HepG2 (cell line): ENCODE measurements at regions not wholly inside any gene's neighbourhood (a gene's known extent, or its start where the extent isn't known, plus 50 kb on each side); places are given as distances from the start of the nearest gene placed in this dataset.

Source experiments
- ATAC-seq: fragments of 200-7000 bp; cut with Tn5 transposase; 3 replicates; pipeline ENCODE4 v1.9.1; 2020; ENCODE audit warnings: mild to moderate bottlenecking, moderate library complexity
- BruUV-seq: library from RNA; stranded (reverse); fragments of 400-500 nt; replicated peaks from 2 replicates; lab custom pipeline; 2021; lab: Mats Ljungman, UMichigan
- CTCF ChIA-PET: fragments of 300-600 bp; formaldehyde crosslinking; extraction: SDS; loops from one replicate; lab custom pipeline; 2021; ENCODE audit warnings: low total read pairs, inconsistent platforms, low intra/inter-chr PET ratio; lab: Yijun Ruan, JAX
- POLR2A ChIA-PET: fragments of 350-600 bp; sonication (Branson Sonifier 250); formaldehyde crosslinking; loops from one replicate; lab custom pipeline; 2020; ENCODE audit warnings: antibody characterized with exemption, inconsistent platforms; lab: Yijun Ruan, JAX
- DNase-seq: peaks from one replicate; pipeline ENCODE4 v3.0.0-alpha.2; 2015; ENCODE audit warnings: low spot score
- FAIRE-seq: peaks from 3 replicates; lab custom pipeline; 2011; peaks lifted over from hg19 to GRCh38; lab: Jason Lieb, UNC
- H2AFZ ChIP-seq: one replicate; pipeline ENCODE4 v1.6.1; 2011; ENCODE audit warnings: low read length, inconsistent platforms
- H3K27ac ChIP-seq: fragments of 300-600 bp; 3 replicates; pipeline ENCODE4 v1.8.0; 2011; ENCODE audit warnings: mixed run types, mild to moderate bottlenecking, mixed read lengths, low read length, inconsistent platforms; ENCODE audit not compliant: insufficient read depth; ENCODE audit errors: extremely low read length
- H3K27me3 ChIP-seq, 2 experiments: fragments of 200-600 bp in 1 of 2; 2 replicates in 1 of 2; 3 replicates in 1 of 2; pipeline versions ENCODE4 v1.6.0 to v1.8.0; 2011; ENCODE audit warnings: low read length in 2 of 2, mild to moderate bottlenecking in 2 of 2, moderate library complexity in 2 of 2, inconsistent platforms in 1 of 2; ENCODE audit not compliant: insufficient read depth in 2 of 2, control insufficient read depth in 1 of 2
- H3K36me3 ChIP-seq, 2 experiments: fragments of 200-600 bp in 1 of 2; replicated peaks in 1 of 2; 2 replicates in 1 of 2; 3 replicates in 1 of 2; pipeline versions ENCODE4 v1.5.1 to v1.8.0; 2011; ENCODE audit warnings: low read length in 2 of 2, inconsistent platforms in 1 of 2; ENCODE audit not compliant: insufficient read depth in 2 of 2, control insufficient read depth in 1 of 2
- H3K4me1 ChIP-seq: 2 replicates; pipeline ENCODE4 v1.5.1; 2012; ENCODE audit warnings: low read length, inconsistent platforms; ENCODE audit not compliant: insufficient read depth
- H3K4me2 ChIP-seq: 2 replicates; pipeline ENCODE4 v1.6.0; 2011; ENCODE audit warnings: low read depth, low read length, inconsistent platforms
- H3K4me3 ChIP-seq, 3 experiments: fragments of 200-600 bp in 1 of 3; sonication (generic), shearing (Covaris generic) in 1 of 3; replicated peaks in 1 of 3; 2 replicates each; pipeline ENCODE4 v1.5.1; 2011 to 2016; ENCODE audit warnings: low read length in 3 of 3, inconsistent platforms in 2 of 3, low read depth in 2 of 3, mild to moderate bottlenecking in 2 of 3, control low read depth in 1 of 3, mixed read lengths in 1 of 3; ENCODE audit not compliant: insufficient read depth in 1 of 3
- H3K79me2 ChIP-seq: one replicate; pipeline ENCODE4 v1.6.1; 2011; ENCODE audit warnings: low read length, inconsistent platforms; ENCODE audit not compliant: insufficient read depth
- H3K9ac ChIP-seq: 2 replicates; pipeline ENCODE4 v1.6.0; 2011; ENCODE audit warnings: mild to moderate bottlenecking, low read depth, low read length, inconsistent platforms; ENCODE audit not compliant: insufficient read depth
- H3K9me3 ChIP-seq: 2 replicates; pipeline ENCODE4 v1.5.1; 2012; ENCODE audit warnings: mild to moderate bottlenecking, low read length
- H4K20me1 ChIP-seq: 2 replicates; pipeline ENCODE4 v1.6.0; 2011; ENCODE audit warnings: inconsistent platforms, mild to moderate bottlenecking, low read length, moderate library complexity; ENCODE audit not compliant: insufficient read depth
- ATF7 ChIP-seq, 2 experiments: fragments of 450-650 bp in 1 of 2; sonication (generic) in 1 of 2; formaldehyde crosslinking in 1 of 2; IDR thresholded peaks; 2 replicates each; pipeline versions ENCODE4 v1.4.0 to v1.6.1; 2016 to 2020; ENCODE audit warnings: antibody characterized with exemption in 1 of 2, mild to moderate bottlenecking in 1 of 2, missing genetic modification reagents in 1 of 2
- SOX5 ChIP-seq: IDR thresholded peaks from 2 replicates; pipeline ENCODE4 v1.6.1; 2016; ENCODE audit warnings: borderline replicate concordance
- ZNF10 ChIP-seq: sonication (generic); formaldehyde crosslinking; IDR thresholded peaks from 2 replicates; pipeline ENCODE4 v1.4.0; 2020; ENCODE audit warnings: mild to moderate bottlenecking, low read depth, missing genetic modification reagents, borderline replicate concordance
- ZNF577 ChIP-seq: sonication (generic); formaldehyde crosslinking; IDR thresholded peaks from 2 replicates; pipeline ENCODE4 v1.4.0; 2020; ENCODE audit warnings: mild to moderate bottlenecking, low read depth, missing genetic modification reagents, borderline replicate concordance
- WGBS: methylation state at CpG from one replicate; pipeline ENCODE4 v1.1.6; 2017; ENCODE audit warnings: low lambda C conversion rate; 5-methylcytosine and 5-hydroxymethylcytosine counted together
- in situ Hi-C: cut with HindIII; loops from 2 replicates; pipeline ENCODE4 v1.10.0; 2017; ENCODE audit warnings: low pct_unique_long_range_greater_than_20kb; ENCODE audit not compliant: extremely low pct_ligation_motif_present
- intact Hi-C: fragments of 100-400 bp; cut with micrococcal nuclease; formaldehyde crosslinking; loops from one replicate; pipeline ENCODE4 v1.10.0; 2022; ENCODE audit not compliant: unreplicated experiment
- TF ChIP-seq, protein P1 (sequence below): sonication (generic); formaldehyde crosslinking; IDR thresholded peaks from 2 replicates; pipeline ENCODE4 v1.5.1; 2020; ENCODE audit warnings: missing genetic modification reagents, mild to moderate bottlenecking, borderline replicate concordance
- TF ChIP-seq, protein P2 (sequence below): sonication (generic); formaldehyde crosslinking; IDR thresholded peaks from 2 replicates; pipeline ENCODE4 v1.5.1; 2020; ENCODE audit warnings: mild to moderate bottlenecking, missing genetic modification reagents, moderate library complexity

DNA sequence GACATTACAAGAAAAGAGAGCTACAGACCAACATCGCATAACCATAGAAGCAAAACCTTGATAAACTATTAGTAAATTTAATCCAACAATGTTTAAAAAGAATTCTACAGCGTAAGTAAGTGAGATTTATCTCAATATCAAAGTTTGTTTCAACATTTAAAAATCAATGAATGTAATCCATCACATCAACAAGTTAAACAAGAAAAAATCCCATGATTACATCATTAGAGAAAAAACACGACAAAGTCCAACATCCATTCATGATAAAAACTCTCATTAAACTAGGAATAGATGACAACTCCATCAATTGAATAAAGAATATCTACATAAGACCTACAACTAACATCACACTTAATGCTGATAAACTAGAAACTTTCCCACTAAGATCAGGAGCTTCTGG, 239.0 kb upstream of the GGTLC1 start:
- H4K20me1 ChIP-seq: no peaks in the 10 kb centered on the region
- no peak for DNase-seq
- no peaks in the 10 kb centered on the region for H3K4me1 ChIP-seq
- no peaks in the 10 kb centered on the region for H3K79me2 ChIP-seq
- no peak for FAIRE-seq
- TF ChIP-seq, protein P1, sequence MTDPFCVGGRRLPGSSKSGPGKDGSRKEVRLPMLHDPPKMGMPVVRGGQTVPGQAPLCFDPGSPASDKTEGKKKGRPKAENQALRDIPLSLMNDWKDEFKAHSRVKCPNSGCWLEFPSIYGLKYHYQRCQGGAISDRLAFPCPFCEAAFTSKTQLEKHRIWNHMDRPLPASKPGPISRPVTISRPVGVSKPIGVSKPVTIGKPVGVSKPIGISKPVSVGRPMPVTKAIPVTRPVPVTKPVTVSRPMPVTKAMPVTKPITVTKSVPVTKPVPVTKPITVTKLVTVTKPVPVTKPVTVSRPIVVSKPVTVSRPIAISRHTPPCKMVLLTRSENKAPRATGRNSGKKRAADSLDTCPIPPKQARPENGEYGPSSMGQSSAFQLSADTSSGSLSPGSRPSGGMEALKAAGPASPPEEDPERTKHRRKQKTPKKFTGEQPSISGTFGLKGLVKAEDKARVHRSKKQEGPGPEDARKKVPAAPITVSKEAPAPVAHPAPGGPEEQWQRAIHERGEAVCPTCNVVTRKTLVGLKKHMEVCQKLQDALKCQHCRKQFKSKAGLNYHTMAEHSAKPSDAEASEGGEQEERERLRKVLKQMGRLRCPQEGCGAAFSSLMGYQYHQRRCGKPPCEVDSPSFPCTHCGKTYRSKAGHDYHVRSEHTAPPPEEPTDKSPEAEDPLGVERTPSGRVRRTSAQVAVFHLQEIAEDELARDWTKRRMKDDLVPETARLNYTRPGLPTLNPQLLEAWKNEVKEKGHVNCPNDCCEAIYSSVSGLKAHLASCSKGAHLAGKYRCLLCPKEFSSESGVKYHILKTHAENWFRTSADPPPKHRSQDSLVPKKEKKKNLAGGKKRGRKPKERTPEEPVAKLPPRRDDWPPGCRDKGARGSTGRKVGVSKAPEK: no peak
- TF ChIP-seq ATF7 (IDR thresholded peaks at IDR 0.05): peak; percentile 69
- TF ChIP-seq ATF7 (CRISPR knock-in tag; IDR thresholded peaks at IDR 0.05): no peak
- H3K9ac ChIP-seq: no peak overlapping the region
- no peak for ATAC-seq
- no peak overlapping the region for H2AFZ ChIP-seq
- no peak overlapping the region for H3K4me3 ChIP-seq
- H3K27ac ChIP-seq: no peak overlapping the region
- CTCF ChIA-PET: no interaction called here
- 11% methylated on average over 3 of the region's 3 CpGs for WGBS
- no peaks in the 10 kb centered on the region for H3K9me3 ChIP-seq
- POLR2A ChIA-PET: no interaction called here
- H3K27me3 ChIP-seq: no peaks in the 10 kb centered on the region; a peak in 1 of 5 replicates
- no peaks in the 10 kb centered on the region for H3K36me3 ChIP-seq
- intact Hi-C loops (no loop called here), in situ Hi-C loops (no loop called here)
- no peak overlapping the region for H3K4me2 ChIP-seq
- no TSS peak for BruUV-seq

DNA sequence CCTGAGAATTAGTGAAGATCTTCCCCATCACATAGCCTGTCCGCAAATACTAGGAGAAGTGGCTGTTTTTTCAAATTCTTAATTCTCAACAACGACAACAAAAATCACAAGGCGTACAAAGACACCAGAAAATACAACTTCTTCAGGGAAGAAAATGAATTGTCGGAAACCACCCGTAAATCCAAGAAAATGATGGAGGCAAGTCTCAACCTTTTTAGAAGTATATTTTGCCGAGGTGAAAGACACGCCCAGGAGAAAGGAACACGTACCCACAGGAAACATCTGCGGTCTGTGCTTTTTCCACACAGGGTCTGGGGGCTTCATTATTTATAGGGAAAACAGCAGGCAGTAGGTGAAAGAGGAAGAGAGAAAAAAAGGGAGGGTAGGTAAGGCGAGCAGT, 223.9 kb upstream of the GGTLC1 start:
- no peak overlapping the region for H3K9ac ChIP-seq
- H3K27ac ChIP-seq: no peak overlapping the region
- ChIA-PET POLR2A (no interaction called here), CTCF (no interaction called here)
- H3K36me3 ChIP-seq: no peaks in the 10 kb centered on the region
- no TSS peak for BruUV-seq
- no peaks in the 10 kb centered on the region for H3K9me3 ChIP-seq
- in situ Hi-C loops (no loop called here), intact Hi-C loops (no loop called here)
- no peaks in the 10 kb centered on the region for H3K4me1 ChIP-seq
- no peak overlapping the region for H3K4me2 ChIP-seq
- no peak overlapping the region for H2AFZ ChIP-seq
- no peak overlapping the region for H3K4me3 ChIP-seq
- no peak for DNase-seq
- no peak for ATAC-seq
- no peaks in the 10 kb centered on the region for H3K79me2 ChIP-seq
- no peak for FAIRE-seq
- TF ChIP-seq SOX5 (CRISPR knock-in tag) (no peak), ZNF10 (CRISPR knock-in tag) (no peak), ZNF577 (CRISPR knock-in tag) (no peak)
- TF ChIP-seq, protein P2, sequence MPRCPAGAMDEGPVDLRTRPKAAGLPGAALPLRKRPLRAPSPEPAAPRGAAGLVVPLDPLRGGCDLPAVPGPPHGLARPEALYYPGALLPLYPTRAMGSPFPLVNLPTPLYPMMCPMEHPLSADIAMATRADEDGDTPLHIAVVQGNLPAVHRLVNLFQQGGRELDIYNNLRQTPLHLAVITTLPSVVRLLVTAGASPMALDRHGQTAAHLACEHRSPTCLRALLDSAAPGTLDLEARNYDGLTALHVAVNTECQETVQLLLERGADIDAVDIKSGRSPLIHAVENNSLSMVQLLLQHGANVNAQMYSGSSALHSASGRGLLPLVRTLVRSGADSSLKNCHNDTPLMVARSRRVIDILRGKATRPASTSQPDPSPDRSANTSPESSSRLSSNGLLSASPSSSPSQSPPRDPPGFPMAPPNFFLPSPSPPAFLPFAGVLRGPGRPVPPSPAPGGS (CRISPR knock-in tag): no peak
- TF ChIP-seq, all 625 proteins: peak for 0
- 30% methylated on average over 10 of the region's 10 CpGs for whole genome bisulfite sequencing
- H3K27me3 ChIP-seq: no peaks in the 10 kb centered on the region
- H4K20me1 ChIP-seq: no peaks in the 10 kb centered on the region
